Lower leg skin (tissue), 3 donors: ENCODE measurements at regions not wholly inside any gene's neighbourhood (a gene's known extent, or its start where the extent isn't known, plus 50 kb on each side); places are given as distances from the start of the nearest gene placed in this dataset.

ENCODE experiments used
- POLR2A ChIP-seq, 2 donors: fragments of 450-650 bp; IDR thresholded peaks; one replicate each; pipeline ENCODE4 v1.6.1; 2016 to 2017; ENCODE audit warnings: antibody characterized with exemption in 2 of 2, mild to moderate bottlenecking in 1 of 2, moderate library complexity in 1 of 2
- TF ChIP-seq, protein P1 (sequence below), 3 donors: fragments of 450-650 bp; IDR thresholded peaks; one replicate each; pipeline ENCODE4 v1.5.1; 2016; ENCODE audit warnings: antibody characterized with exemption in 3 of 3, mild to moderate bottlenecking in 3 of 3, moderate library complexity in 2 of 3

- TF ChIP-seq, protein P1, sequence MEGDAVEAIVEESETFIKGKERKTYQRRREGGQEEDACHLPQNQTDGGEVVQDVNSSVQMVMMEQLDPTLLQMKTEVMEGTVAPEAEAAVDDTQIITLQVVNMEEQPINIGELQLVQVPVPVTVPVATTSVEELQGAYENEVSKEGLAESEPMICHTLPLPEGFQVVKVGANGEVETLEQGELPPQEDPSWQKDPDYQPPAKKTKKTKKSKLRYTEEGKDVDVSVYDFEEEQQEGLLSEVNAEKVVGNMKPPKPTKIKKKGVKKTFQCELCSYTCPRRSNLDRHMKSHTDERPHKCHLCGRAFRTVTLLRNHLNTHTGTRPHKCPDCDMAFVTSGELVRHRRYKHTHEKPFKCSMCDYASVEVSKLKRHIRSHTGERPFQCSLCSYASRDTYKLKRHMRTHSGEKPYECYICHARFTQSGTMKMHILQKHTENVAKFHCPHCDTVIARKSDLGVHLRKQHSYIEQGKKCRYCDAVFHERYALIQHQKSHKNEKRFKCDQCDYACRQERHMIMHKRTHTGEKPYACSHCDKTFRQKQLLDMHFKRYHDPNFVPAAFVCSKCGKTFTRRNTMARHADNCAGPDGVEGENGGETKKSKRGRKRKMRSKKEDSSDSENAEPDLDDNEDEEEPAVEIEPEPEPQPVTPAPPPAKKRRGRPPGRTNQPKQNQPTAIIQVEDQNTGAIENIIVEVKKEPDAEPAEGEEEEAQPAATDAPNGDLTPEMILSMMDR (IDR thresholded peaks at IDR 0.05): no peak
- TF ChIP-seq POLR2A (IDR thresholded peaks at IDR 0.05): no peak
Measured at GRCh38 chrX:63566856-63567255, 215.7 kb upstream of the SPIN4 start.
